Dermis blood vessel endothelial cell (primary cell): ENCODE measurements at regions not wholly inside any gene's neighbourhood (a gene's known extent, or its start where the extent isn't known, plus 50 kb on each side); places are given as distances from the start of the nearest gene placed in this dataset.

Experiments used
- DNase-seq: peaks from one replicate; pipeline ENCODE4 v3.0.0; 2010

- no peak for DNase-seq
These were observed 79.6 kb upstream of the ACP3 start for GRCh38 chr3:132237652-132238032.

- no peak for DNase-seq
These were observed 77.6 kb upstream of the ACP3 start for GRCh38 chr3:132239587-132239986.

- DNase-seq: no peak
These were observed 75.3 kb upstream of the ACP3 start for GRCh38 chr3:132241776-132242514.

- no peak for DNase-seq
These were observed 74.4 kb upstream of the ACP3 start for GRCh38 chr3:132242790-132243189.

- DNase-seq: no peak
These were observed 71.6 kb upstream of the ACP3 start for GRCh38 chr3:132245552-132246142.

- no peak for DNase-seq
These were observed 71.0 kb upstream of the ACP3 start for GRCh38 chr3:132246212-132246611.

GRCh38 chr3:132247211-132247610 is 70.0 kb upstream of the ACP3 start:
- DNase-seq: no peak

GRCh38 chr3:132248490-132248889 is 68.7 kb upstream of the ACP3 start:
- DNase-seq: no peak

- peak; percentile 77 for DNase-seq
These were observed 63.8 kb upstream of the ACP3 start for GRCh38 chr3:132253262-132253878.

- no peak for DNase-seq
These were observed 63.0 kb upstream of the ACP3 start for GRCh38 chr3:132254076-132254755.

GRCh38 chr3:132255041-132255745 is 62.0 kb upstream of the ACP3 start:
- DNase-seq: peak; percentile 9

- peak; percentile 55 for DNase-seq
These were observed 60.2 kb upstream of the ACP3 start for GRCh38 chr3:132256989-132257388.

GRCh38 chr3:132261506-132261905 is 55.7 kb upstream of the ACP3 start:
- DNase-seq: no peak

- no peak for DNase-seq
These were observed 54.9 kb upstream of the ACP3 start for GRCh38 chr3:132262305-132262704.

- DNase-seq: no peak
These were observed 54.3 kb upstream of the ACP3 start for GRCh38 chr3:132262956-132263355.

- DNase-seq: no peak
These were observed 52.2 kb upstream of the ACP3 start for GRCh38 chr3:132265028-132265427.

- no peak for DNase-seq
These were observed 51.7 kb upstream of the ACP3 start for GRCh38 chr3:132265488-132265887.

GRCh38 chr3:132267391-132267993 is 49.7 kb upstream of the ACP3 start:
- no peak for DNase-seq
